ENCODE measurements at regions not wholly inside any gene's neighbourhood (a gene's known extent, or its start where the extent isn't known, plus 50 kb on each side); places are given as distances from the start of the nearest gene placed in this dataset.

DNA sequence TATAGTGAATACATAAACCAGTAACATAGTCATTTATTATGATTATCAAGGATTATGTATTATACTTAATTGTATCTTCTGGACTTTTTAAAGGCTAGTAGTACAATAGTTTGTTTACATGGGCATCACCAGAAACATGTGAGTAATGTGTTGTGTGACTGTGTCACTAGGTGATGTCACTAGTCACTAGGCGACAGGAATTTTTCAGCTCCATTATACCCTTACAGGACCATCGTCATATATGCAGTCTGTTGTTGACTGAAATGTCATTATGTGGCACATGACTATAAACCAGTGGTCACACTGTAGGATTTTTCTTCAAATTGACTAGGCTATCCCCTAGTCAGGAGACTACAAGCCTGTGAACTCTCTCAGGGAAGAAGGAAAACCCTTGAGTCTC, 86.5 kb upstream of the CENPW start:
- no peak overlapping the region for H3K9ac ChIP-seq
- H3K9me3 ChIP-seq (ENCODE audit: control insufficient read depth, low read length): no peaks in the 10 kb centered on the region
- no peaks in the 10 kb centered on the region for H3K27me3 ChIP-seq (ENCODE audit: control insufficient read depth, insufficient read depth, low read length)
- H3K4me2 ChIP-seq (ENCODE audit: low read length): no peak overlapping the region
- no peaks in the 10 kb centered on the region for H3K36me3 ChIP-seq (ENCODE audit: control insufficient read depth, insufficient read depth, low read length)
- TF ChIP-seq CTCF (IDR thresholded peaks at IDR 0.05): no peak
- H3K27ac ChIP-seq: no peak overlapping the region
- no peak overlapping the region for H3K4me3 ChIP-seq (ENCODE audit: low read depth, low read length)
- H2AFZ ChIP-seq: no peak overlapping the region
- no peaks in the 10 kb centered on the region for H3K4me1 ChIP-seq
- H3K79me2 ChIP-seq: no peaks in the 10 kb centered on the region

DNA sequence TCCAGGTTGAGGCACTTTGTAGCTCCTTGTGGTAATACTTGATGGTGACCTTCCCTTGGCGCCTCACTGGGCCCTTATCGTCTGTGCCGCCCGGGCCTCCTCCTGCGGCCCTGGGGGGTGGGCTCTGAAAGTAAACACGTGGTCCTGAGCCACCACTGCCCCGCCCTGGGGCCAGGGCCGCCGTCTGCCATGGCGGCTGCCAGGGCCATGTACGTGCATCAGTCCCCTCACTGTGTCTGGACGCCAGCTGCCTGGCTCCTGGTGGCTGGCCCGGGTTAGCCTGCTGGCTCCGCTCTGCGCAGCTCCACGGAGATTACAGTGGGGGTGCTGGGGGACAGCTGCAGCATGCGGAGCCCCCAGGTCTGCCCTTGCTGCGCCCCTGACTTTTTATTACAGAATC, 81.8 kb upstream of the CENPW start:
- TF ChIP-seq CTCF (IDR thresholded peaks at IDR 0.05): no peak
- Histone ChIP-seq H3K4me1 (no peaks in the 10 kb centered on the region), H3K27me3 (ENCODE audit: control insufficient read depth, insufficient read depth, low read length) (no peaks in the 10 kb centered on the region), H3K4me3 (ENCODE audit: low read depth, low read length) (no peak overlapping the region), H3K9ac (no peak overlapping the region), H3K9me3 (ENCODE audit: control insufficient read depth, low read length) (no peaks in the 10 kb centered on the region), H3K27ac (no peak overlapping the region), H2AFZ (no peak overlapping the region), H3K79me2 (no peaks in the 10 kb centered on the region), H3K4me2 (ENCODE audit: low read length) (no peak overlapping the region), H3K36me3 (ENCODE audit: control insufficient read depth, insufficient read depth, low read length) (no peaks in the 10 kb centered on the region)

- H2AFZ ChIP-seq: no peak overlapping the region
- no peak for TF ChIP-seq CTCF (IDR thresholded peaks at IDR 0.05)
- H3K4me1 ChIP-seq: no peaks in the 10 kb centered on the region
- no peak overlapping the region for H3K9ac ChIP-seq
- no peaks in the 10 kb centered on the region for H3K27me3 ChIP-seq (ENCODE audit: control insufficient read depth, insufficient read depth, low read length)
- H3K27ac ChIP-seq: no peak overlapping the region
- H3K4me3 ChIP-seq (ENCODE audit: low read depth, low read length): no peak overlapping the region
- H3K36me3 ChIP-seq (ENCODE audit: control insufficient read depth, insufficient read depth, low read length): no peaks in the 10 kb centered on the region
- H3K4me2 ChIP-seq (ENCODE audit: low read length): no peak overlapping the region
- no peaks in the 10 kb centered on the region for H3K79me2 ChIP-seq
- H3K9me3 ChIP-seq (ENCODE audit: control insufficient read depth, low read length): no peaks in the 10 kb centered on the region
Measured at GRCh38 chr6:126261792-126262421, 78.0 kb upstream of the CENPW start.

GRCh38 chr6:126264265-126264664, 75.7 kb upstream of the CENPW start:
- Histone ChIP-seq H3K4me1 (no peaks in the 10 kb centered on the region), H3K36me3 (ENCODE audit: control insufficient read depth, insufficient read depth, low read length) (no peaks in the 10 kb centered on the region), H2AFZ (no peak overlapping the region), H3K27me3 (ENCODE audit: control insufficient read depth, insufficient read depth, low read length) (no peaks in the 10 kb centered on the region), H3K4me3 (ENCODE audit: low read depth, low read length) (no peak overlapping the region), H3K9me3 (ENCODE audit: control insufficient read depth, low read length) (no peaks in the 10 kb centered on the region), H3K9ac (no peak overlapping the region), H3K27ac (no peak overlapping the region), H3K4me2 (ENCODE audit: low read length) (no peak overlapping the region), H3K79me2 (no peaks in the 10 kb centered on the region)
- no peak for TF ChIP-seq CTCF (IDR thresholded peaks at IDR 0.05)

- H3K9ac ChIP-seq: no peak overlapping the region
- H3K4me2 ChIP-seq (ENCODE audit: low read length): no peak overlapping the region
- H3K27me3 ChIP-seq (ENCODE audit: control insufficient read depth, insufficient read depth, low read length): no peaks in the 10 kb centered on the region
- H3K4me1 ChIP-seq: no peaks in the 10 kb centered on the region
- no peaks in the 10 kb centered on the region for H3K9me3 ChIP-seq (ENCODE audit: control insufficient read depth, low read length)
- no peak overlapping the region for H2AFZ ChIP-seq
- no peaks in the 10 kb centered on the region for H3K36me3 ChIP-seq (ENCODE audit: control insufficient read depth, insufficient read depth, low read length)
- H3K4me3 ChIP-seq (ENCODE audit: low read depth, low read length): no peak overlapping the region
- H3K79me2 ChIP-seq: no peaks in the 10 kb centered on the region
- no peak for TF ChIP-seq CTCF (IDR thresholded peaks at IDR 0.05)
- no peak overlapping the region for H3K27ac ChIP-seq
Measured at GRCh38 chr6:126266664-126267063, 73.3 kb upstream of the CENPW start.

Data from parathyroid adenoma (tissue), 2 donors.